ENCODE measurements at regions not wholly inside any gene's neighbourhood (a gene's known extent, or its start where the extent isn't known, plus 50 kb on each side); places are given as distances from the start of the nearest gene placed in this dataset.

DNA sequence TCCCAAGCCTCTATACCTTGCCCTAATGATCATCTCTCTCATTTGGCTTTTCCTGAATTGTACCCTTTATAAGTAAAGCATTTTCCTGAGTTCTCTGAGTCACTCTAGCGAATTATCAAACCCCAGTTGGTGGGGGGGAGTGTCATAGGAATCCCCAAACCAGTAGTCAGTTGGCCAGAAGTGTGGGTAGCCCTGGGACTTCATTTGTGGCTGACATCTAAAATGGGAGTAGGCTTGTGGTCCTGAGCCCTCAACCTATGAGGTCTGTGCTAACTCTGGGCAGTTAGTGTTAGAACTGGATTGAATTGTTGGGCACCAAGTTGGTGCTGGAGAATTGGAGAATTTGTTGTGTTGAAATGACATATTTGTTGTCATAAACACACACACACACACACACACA, 91.3 kb downstream of the BBS10 start:
- DNase-seq (ENCODE audit: low spot score) = no peak

DNA sequence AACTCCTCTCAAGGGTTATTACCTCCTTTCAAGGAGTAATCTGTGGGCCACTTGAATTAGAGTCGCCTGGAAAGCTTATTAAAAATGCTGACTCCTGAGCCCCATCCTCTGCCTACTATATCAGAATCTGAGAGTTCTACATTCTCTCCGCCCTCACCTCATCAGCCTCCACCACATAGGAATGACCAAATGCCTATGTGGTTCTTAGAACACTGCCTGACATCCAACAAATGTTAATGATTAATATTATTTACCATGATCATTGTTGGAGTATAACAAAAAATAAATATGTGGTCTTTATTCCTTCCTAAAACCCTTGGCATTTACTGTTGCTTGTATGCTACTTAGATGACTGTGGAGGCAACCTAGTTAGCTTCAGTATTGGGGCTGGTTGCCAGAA, 91.9 kb downstream of the BBS10 start:
- no peak for DNase-seq (ENCODE audit: low spot score)

DNA sequence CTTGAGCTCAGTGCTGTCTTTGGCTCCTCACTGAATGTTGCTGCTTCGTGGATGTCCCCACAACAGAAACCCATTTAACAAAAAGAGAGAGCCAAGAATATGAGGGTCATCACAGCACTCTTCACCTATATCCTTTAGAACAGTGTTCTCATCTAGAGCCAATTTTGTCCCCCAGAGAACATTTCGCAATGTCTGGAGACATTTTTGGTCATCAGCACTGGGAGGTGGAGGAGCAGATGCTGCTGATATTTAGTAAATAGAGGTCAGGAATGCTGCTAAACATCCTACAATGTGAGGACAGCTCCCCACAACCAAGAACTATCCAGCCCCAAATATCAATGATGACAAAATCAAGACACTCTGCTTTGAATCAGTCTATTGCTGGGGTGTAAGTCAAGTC, 92.5 kb downstream of the BBS10 start:
- DNase-seq (ENCODE audit: low spot score) = no peak

DNA sequence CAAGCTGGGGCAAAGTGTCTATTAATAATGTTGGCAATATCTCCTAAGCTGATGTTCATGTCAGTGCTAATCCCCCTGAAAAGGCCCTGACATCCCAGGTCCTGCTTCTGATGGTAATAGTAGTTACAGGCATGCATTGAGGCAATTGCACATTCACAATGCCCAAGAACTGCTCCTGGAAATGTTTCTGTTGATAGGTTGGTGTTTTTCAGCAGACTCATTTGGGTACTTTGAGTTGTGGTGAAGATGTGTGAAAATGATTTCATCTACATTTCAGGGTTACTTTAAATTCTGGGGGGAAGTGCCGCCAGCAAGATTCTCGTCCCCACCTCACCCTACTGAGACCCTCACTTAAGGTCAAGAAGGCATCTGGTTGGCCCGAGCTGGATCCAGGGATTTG, 92.9 kb downstream of the BBS10 start:
- no peak for DNase-seq (ENCODE audit: low spot score)

DNA sequence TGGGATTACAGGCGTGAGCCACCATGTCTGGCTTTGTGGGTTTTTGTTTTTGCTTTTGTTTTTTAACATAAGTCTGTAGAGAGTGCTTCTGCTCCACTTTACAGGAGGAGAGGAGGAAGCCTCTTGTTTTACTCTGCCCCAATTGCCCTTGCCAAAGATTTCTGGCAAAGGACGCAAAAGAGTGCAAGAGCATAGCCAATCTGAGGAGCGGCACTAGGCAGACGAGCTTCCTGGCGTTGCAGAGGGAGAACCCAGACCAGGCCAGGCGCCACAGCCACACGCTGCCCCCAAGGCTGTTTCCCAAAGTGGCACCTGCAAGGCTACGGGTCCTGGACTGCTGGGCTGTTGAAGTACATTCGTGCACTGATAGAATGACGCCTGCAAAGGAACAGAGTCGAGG, 96.2 kb downstream of the BBS10 start:
- DNase-seq (ENCODE audit: low spot score) = no peak

DNA sequence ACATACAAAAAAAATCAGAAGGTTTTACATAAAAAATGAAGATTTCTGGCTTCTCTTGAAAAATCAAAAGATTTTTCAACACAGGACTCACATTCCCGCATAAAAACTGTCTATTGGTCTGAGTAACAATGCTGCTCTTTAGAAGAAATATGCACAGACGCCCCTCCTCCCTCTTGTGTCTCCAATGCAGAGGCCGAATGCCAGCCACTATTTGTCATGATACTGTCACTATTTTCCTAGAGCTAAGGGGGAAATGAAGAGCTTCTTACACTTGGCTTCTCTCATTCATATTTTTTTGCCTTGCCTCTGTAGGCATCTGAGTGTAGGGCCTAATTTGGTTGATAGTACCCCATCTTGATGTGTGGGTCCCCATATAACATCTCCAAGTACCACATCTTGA, 98.0 kb downstream of the BBS10 start:
- no peak for DNase-seq (ENCODE audit: low spot score)

DNA sequence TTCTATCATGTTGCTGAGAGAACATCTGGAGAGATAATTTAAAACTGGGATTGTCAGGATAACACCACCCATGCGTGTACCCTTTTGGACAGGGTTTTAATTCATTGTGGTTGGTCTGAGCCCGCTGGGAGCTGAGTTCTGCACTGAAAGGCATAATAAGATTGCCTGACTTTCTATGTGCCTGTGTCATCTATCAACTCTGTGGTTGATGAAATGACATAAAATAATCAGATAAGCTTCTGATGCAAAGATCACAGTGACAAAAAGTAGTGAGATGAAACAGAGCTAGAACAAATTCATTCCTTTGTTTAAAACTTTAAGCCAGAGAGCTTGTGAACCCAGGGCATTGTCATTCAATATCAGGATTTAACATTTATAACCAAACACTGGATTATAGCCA, 98.7 kb downstream of the BBS10 start:
- no peak for DNase-seq (ENCODE audit: low spot score)

DNA sequence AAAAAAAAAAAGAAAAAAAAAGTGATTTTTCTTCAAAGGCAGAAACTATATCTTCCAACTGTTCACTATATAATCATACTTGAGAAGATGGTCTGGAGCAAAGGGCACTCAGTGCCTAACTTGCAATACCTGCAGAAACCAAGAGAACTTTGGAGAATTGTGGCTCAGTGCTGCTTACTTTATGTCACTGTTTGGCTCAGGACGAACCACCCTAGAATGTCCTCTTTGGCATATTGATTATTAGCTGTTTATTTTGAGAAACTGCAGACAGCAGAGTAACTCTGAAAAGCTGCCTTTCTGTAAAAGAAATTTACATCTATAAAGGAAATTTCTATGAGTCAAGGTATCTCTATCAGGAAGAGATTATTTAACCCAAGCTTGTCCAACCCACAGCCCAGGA, 100.2 kb downstream of the BBS10 start:
- DNase-seq (ENCODE audit: low spot score) = no peak

DNA sequence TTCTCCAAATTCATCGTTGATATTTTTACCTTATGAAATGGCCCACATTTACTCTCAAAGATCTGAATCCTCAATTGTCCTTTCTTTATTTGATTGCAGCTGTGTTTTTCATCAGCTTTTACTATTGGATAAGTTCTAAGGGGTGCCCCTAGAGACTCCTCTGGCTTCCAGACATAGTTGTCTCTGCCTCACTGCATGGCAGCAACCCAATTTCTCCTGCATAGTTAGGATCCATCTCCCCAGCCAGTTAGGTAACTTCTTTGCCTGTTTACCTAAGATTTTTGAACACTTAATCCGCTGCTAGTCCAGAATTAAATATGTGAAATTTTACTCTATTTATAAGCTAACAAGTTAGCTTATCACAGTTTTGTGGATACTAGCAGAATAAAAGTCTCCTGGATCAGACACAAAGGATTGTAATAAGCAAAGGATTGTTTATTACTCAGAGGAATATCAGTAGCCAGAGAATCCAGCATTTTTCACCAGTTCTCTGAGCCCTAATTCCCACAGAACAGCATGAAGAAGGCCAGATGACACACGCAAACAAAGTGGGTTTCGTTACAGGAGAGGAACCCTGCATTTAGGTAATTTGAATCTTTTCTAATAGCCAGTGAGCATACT, 101.1 kb downstream of the BBS10 start:
- DNase-seq (ENCODE audit: low spot score) = no peak

DNA sequence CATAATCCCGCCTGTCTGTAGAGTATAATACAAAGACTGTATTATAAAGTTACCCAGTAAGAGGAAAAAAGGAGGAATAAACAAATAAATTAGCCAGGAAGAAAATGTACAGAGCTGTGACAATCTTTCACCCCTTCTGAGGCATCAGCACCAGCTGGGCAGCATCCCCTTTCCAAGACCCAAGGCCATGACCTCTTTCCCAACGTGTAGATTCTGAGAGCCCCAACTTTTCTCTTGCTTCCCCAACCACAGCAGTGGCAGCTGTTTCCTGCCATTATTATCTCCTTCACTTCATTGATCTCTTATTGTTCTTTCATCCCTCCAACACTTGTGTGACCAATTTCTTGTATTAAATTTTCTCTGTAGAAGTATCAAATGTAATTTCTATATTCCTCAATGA, 101.6 kb downstream of the BBS10 start:
- no peak for DNase-seq (ENCODE audit: low spot score)

DNA sequence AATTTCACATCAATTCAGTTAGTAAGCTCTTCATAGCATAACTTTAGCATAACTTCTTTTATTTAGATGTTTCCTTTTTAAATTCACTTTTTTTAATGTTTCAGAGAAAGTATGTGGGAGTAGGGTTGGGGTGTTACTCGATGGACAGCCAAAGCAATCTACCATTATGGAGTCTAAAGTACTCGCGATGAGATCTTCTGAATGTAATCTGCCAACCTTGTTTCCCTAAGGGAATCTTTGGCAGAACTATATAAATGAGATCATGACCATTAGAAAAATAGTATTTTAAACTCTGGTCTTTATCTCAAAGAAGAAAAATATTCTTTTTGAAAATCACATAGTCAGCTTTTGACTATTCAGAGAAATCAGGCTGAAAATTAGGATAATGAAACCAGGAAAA, 103.9 kb downstream of the BBS10 start:
- DNase-seq (ENCODE audit: low spot score) = no peak

DNA sequence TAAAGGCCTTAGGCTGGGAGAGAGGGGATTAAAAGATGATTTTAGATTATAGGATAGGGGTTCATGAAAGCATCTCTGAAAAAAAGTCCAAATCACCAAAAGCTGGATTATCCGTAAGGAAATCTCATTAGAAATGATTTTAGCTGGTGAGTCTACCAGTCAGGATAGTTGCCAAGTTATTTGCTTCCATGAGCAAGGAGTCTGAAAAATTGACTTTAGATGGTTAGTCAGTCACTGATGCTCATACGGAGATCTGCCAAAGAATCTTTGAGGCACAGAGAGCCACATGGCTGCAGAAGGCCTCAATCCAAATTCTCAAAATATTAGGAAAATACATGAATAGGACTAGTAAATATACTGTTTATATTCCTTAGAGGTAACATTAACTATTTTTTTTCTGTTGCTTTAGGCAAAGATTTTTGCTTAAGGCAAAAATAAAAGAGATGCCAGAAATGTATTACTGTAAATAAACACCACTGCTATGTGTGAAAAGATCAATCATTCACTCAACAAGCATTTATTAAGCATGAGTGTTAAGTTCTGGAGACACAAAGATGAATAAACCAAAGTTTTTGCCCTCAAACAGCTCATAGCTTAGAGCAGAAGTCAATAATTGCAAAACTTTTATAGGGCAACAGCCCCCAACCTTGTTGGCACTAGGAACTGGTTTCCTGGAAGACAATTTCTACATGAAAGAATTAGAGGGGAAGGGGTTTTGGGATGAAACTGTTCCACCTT, 105.2 kb downstream of the BBS10 start:
- DNase-seq (ENCODE audit: low spot score) = no peak

DNA sequence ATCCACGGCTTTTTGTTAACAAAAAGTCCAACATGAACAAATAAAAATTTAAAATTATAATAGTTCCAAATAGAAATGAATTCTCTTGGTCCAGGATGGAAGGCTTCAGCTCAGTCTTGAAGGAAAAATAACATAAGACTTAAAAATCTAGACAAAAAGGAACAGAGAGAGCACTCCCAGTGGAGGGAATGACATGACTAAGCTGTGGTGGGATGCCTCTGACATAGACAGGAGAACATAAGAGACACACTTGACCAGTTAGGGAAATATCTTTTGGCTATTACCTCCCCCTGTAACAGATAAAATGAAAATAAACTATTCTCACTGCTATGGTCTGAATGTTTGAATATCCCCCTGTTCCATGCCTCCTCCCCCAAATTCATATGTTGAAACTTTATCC, 106.8 kb downstream of the BBS10 start:
- DNase-seq (ENCODE audit: low spot score) = no peak

DNA sequence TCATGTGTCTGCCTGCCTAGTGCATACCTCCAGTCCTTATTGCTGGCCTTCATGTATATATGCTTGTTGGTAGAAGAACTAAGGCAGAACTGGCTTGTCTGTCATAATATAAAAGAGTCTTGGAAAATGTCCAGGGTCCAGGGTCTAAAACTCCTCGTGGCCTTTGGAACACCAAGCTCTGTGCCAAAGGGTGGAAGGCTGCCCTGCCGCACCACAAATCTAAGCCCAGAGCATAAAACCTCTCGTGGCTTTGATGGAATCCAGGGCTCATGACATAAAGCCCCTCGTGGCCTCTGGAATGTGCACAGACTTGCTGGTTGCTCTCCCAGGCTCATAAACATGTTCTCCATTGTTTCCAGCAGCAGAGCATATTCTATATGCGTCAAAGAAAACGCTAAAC, 107.9 kb downstream of the BBS10 start:
- no peak for DNase-seq (ENCODE audit: low spot score)

DNA sequence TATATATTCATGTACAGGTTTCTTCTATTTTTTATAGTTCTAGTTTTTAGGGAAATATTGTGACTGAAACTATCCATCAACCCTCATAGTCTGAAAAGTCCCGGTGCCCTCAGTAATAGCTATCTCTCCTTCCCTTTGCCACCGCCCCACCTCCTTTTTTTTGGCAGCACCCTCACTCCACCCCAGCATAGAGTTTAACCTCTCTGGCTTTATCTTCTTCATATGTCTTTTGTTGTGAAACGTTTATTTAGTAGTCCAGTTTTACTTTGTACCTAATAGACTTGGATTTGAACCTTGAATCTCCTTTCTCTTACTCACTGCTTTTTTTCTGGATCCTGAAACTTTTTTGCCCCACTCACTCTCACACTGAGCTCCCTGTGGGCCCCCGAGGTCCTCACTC, 109.5 kb downstream of the BBS10 start:
- no peak for DNase-seq (ENCODE audit: low spot score)

DNA sequence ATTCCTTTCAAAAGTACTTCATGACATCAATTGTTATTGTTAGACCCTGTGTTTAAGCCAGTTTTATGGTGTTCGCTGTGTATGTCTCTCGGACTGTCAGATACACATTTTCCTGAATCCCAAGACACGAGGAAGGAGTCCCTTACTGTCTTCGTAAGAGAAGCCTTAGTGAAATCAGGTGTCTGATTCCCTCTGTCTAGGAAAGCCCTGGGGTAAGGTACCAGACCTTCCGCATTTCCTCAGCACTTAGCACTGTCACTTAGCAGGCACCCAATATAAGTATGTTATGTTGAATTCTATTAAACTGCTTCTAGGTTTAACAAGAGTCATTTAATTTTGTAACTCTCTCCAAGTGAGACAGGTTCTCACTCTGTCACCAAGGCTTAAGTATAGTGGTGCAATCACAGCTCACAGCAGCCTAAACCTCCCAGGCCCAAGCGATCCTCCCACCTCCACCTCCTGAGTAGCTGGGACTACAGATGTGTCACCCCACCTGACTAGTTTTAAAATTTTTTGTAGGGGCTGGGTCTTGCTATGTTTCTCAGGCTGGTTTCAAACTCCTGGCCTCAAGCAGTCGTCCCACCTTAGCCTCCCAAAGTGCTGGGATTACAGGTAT, 111.0 kb downstream of the BBS10 start:
- DNase-seq (ENCODE audit: low spot score) = no peak

DNA sequence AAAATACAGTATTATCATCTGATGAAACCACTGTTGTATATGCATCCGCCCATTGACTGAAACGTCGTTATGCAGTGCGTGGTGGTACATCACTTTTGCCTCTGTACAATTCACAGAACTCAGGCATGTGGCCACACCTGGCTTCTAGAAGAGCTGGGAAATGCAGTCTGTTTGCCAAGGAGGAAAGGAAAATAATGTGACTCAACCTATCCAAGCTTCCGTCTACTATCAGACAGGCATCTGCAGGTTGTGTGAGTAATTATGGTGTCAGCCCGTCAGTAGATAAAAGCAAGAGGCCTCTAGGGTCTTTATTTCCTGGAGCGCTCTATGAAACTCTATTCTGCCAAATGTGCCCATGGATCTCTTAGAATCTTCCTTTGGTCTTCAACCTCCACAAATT, 111.6 kb downstream of the BBS10 start:
- no peak for DNase-seq (ENCODE audit: low spot score)

DNA sequence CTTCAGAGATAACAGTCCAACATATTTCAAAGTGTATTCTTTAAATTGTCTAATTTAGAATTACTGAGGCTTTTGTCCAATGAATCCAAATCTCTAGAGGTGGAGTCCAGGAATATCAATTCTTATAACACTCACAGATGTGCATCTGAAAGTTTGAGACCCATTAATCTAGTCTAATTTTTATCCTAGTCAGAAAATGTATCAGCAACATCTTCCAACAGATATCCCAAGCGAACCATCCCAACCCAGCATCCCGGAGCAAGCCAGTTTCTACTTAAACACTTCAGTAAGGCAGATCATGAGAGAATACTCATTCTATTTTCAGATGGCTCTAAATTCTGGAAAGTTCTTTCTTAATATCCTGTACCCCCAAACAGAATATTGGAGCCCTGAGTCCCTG, 113.5 kb downstream of the BBS10 start:
- no peak for DNase-seq (ENCODE audit: low spot score)

DNA sequence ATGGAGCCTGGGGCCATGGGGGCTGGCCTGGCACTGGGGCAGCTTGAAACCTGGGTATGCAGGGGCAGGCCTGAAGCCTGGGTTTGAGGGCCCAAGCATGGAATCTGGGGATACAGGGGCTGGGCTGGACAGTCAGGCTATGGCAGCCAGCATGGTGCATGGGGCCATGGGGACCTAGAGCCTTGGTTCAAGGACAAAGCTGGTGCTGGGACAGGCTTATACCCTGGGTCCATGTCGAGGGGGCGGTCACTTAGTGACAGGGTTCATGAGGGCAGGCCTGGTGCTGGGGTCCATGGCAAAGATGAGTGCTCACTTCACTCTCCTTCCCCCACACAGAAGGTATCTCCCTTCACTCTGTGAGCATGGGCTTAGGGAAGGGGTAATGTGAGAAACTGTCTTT, 116.2 kb downstream of the BBS10 start:
- no peak for DNase-seq (ENCODE audit: low spot score)

DNA sequence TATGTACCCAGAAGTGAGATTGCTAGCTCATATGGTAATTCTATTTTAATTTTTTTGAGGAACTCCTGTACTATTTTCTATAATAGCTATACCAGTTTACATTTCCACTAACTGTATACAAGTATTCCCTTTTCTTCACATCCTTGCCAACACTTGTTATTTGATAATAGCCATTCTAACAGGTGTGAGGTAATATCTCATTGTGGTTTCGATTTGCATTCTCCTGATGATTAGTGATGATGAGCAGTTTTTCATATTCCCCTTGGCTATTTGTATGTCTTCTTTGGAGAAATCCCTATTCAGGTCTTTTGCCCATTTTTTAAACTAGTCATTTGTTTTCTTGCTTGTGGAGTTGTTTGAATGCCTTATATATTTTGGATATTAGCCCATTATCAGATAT, 121.3 kb downstream of the BBS10 start:
- no peak for DNase-seq (ENCODE audit: low spot score)

DNA sequence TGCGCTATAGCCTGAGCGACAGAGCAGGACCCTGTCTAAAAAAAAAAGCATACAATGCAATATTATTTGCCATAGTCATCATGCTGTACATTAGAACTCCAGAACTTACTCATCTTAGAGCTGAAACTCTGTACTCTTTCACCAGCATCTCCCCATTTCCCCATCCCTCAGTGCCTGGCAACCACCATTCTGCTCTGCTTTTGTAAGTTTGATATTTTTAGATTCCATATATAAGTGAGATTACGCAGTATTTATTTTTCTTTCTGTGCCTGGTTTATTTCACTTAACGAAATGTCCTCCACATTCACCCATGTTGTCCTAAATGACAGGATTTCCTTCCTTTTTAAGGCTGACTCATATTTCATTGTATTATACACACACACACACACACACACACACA, 121.8 kb downstream of the BBS10 start:
- no peak for DNase-seq (ENCODE audit: low spot score)

DNA sequence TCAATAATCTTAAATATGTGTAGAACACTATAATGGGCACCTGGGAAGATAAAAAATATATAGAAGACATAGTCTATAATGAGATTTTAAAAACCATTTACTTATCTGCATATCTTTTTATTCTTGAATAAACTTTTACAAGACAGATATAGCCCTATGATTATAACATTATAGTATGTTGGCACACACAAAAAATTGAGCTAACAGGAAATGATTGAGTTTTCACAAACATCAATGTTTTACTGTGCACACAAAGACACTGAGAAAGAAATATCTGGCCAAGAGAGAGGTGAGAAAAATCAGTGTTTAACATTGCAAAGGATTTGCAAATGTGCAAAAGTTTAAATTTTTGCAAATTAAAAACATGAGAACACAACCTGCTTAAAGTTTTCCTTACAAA, 124.3 kb downstream of the BBS10 start:
- no peak for DNase-seq (ENCODE audit: low spot score)

DNA sequence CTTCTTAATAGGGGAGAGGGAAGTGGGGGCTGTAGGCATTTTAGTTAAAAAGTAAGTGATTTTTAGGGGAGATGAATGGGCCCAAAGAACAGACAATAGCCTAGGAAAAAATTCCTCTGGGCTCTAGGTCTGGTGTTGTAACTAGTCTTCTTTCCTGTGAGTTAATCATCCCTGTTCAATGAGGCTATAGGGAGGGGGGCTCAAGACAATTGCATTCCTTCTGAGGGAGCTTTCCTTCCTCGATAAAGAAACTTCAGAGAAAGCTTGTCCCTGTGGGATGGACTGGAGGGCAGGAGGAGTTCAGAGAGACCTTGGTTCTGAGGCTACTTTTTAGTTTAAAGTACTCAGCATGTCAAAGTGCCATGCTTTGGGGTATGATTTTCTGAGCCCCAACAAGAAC, 127.2 kb downstream of the BBS10 start:
- no peak for DNase-seq (ENCODE audit: low spot score)

DNA sequence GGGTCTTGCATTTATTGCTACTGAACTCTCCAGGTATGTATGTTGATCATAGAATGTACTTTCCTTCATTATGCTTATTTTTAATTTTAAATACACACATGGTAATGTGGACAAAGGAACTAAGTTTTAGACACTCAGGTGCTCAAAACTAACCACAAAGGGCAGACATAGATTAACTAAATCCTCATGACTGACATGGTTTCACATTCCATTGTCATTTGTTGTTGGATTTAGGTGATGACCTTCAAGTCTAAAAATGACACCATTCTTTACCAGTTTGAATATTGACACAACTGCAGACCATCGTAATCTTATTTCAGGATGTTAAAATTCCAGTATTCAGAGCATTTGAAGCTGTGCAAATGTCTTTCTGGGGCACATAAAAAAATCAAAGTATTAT, 128.4 kb downstream of the BBS10 start:
- DNase-seq (ENCODE audit: low spot score) = no peak
